HEK293 (cell line): ENCODE measurements at regions not wholly inside any gene's neighbourhood (a gene's known extent, or its start where the extent isn't known, plus 50 kb on each side); places are given as distances from the start of the nearest gene placed in this dataset.
A peak's percentile ranks its signal among the peaks of the same experiment; 100 is the strongest.

Experiments used
- CTCF ChIA-PET: fragments of 350-600 bp; formaldehyde crosslinking; extraction: SDS; loops from one replicate; lab custom pipeline; 2021; ENCODE audit warnings: antibody characterized with exemption; lab: Yijun Ruan, JAX
- POLR2A ChIA-PET: fragments of 300-600 bp; formaldehyde crosslinking; extraction: SDS; loops from one replicate; lab custom pipeline; 2020; ENCODE audit warnings: antibody characterized with exemption, inconsistent platforms; lab: Yijun Ruan, JAX
- H3K27ac ChIP-seq: fragments of 200-500 bp; sonication (Bioruptor generic); 2 replicates; pipeline ENCODE4 v1.5.1; 2014; ENCODE audit warnings: low read depth, low read length, control low read depth, inconsistent platforms; ENCODE audit errors: extremely low read depth
- H3K36me3 ChIP-seq, 2 experiments: fragments of 200-500 bp in 1 of 2; sonication (Bioruptor generic) in 1 of 2; 1 replicate in 1 of 2; 2 replicates in 1 of 2; pipeline ENCODE4 v1.5.1; 2014 to 2017; ENCODE audit warnings: inconsistent platforms in 2 of 2, low read length in 2 of 2; ENCODE audit not compliant: control insufficient read depth in 2 of 2, insufficient read depth in 1 of 2
- H3K4me1 ChIP-seq: fragments of 200-500 bp; sonication (Bioruptor generic); 2 replicates; pipeline ENCODE4 v1.5.1; 2014; ENCODE audit warnings: mild to moderate bottlenecking, low read length, inconsistent platforms; ENCODE audit not compliant: control insufficient read depth, insufficient read depth
- H3K4me3 ChIP-seq: 2 replicates; pipeline ENCODE4 v1.5.1; 2011; ENCODE audit warnings: low read depth, mild to moderate bottlenecking, control low read depth, low read length, moderate library complexity
- H3K9me3 ChIP-seq: fragments of 200-500 bp; sonication (Bioruptor generic); 2 replicates; pipeline ENCODE4 v1.5.1; 2014; ENCODE audit warnings: low read depth, low read length, inconsistent platforms; ENCODE audit not compliant: control insufficient read depth, insufficient read depth
- RBAK ChIP-seq: fragments of 450-650 bp; formaldehyde crosslinking; IDR thresholded peaks from 2 replicates; pipeline ENCODE4 v1.5.1; 2016; ENCODE audit warnings: missing biosample characterization, missing genetic modification characterization
- ZFHX2 ChIP-seq: fragments of 450-650 bp; formaldehyde crosslinking; conservative IDR thresholded peaks from 2 replicates; pipeline ENCODE4 v1.5.1; 2016; ENCODE audit warnings: missing biosample characterization, missing genetic modification characterization
- ZFP37 ChIP-seq: fragments of 450-650 bp; formaldehyde crosslinking; IDR thresholded peaks from 2 replicates; pipeline ENCODE4 v1.5.1; 2016; ENCODE audit warnings: missing biosample characterization, missing genetic modification characterization
- ZNF18 ChIP-seq: fragments of 450-650 bp; formaldehyde crosslinking; IDR thresholded peaks from 2 replicates; pipeline ENCODE4 v1.5.1; 2016; ENCODE audit warnings: missing biosample characterization, missing genetic modification characterization
- ZNF184 ChIP-seq: fragments of 450-650 bp; IDR thresholded peaks from 2 replicates; pipeline ENCODE4 v1.5.1; 2018; ENCODE audit warnings: missing biosample characterization, mild to moderate bottlenecking, missing genetic modification characterization
- ZNF560 ChIP-seq: fragments of 450-650 bp; formaldehyde crosslinking; IDR thresholded peaks from 2 replicates; pipeline ENCODE4 v1.5.1; 2017; ENCODE audit warnings: missing biosample characterization, missing genetic modification characterization, borderline replicate concordance
- ZNF660 ChIP-seq: fragments of 450-650 bp; IDR thresholded peaks from 2 replicates; pipeline ENCODE4 v1.5.1; 2018; ENCODE audit warnings: missing biosample characterization, mild to moderate bottlenecking, missing genetic modification characterization
- ZNF768 ChIP-seq: fragments of 450-650 bp; formaldehyde crosslinking; IDR thresholded peaks from 2 replicates; pipeline ENCODE4 v1.5.1; 2018; ENCODE audit warnings: missing biosample characterization, mild to moderate bottlenecking, missing genetic modification characterization
- TF ChIP-seq, protein P1 (sequence below): fragments of 450-650 bp; formaldehyde crosslinking; IDR thresholded peaks from 2 replicates; pipeline ENCODE4 v1.5.1; 2017; ENCODE audit warnings: missing biosample characterization, missing genetic modification characterization
- TF ChIP-seq, protein P2 (sequence below): fragments of 450-650 bp; formaldehyde crosslinking; IDR thresholded peaks from 2 replicates; pipeline ENCODE4 v1.5.1; 2017; ENCODE audit warnings: missing biosample characterization, missing genetic modification characterization
- TF ChIP-seq, protein P3 (sequence below): fragments of 450-650 bp; formaldehyde crosslinking; IDR thresholded peaks from 2 replicates; pipeline ENCODE4 v1.5.1; 2016; ENCODE audit warnings: missing biosample characterization, missing genetic modification characterization, low read depth

- Histone ChIP-seq H3K9me3 (no peaks in the 10 kb centered on the region), H3K36me3 (no peaks in the 10 kb centered on the region), H3K4me3 (no peak overlapping the region), H3K27ac (no peak overlapping the region), H3K4me1 (no peaks in the 10 kb centered on the region)
- no peak for TF ChIP-seq ZNF560 (tag by site-specific recombination)
- ChIA-PET POLR2A (no interaction called here), CTCF (interaction anchor here (0.7 to 1.6 kb wide), 2 partner anchors 146 to 208 kb away, joined by 3 to 4 read pairs; no protein-coding TSS in a partner anchor)
Measured at GRCh38 chr3:182503401-182503800, 289.9 kb upstream of the ATP11B start.

GRCh38 chr3:182508919-182509711 is 284.2 kb upstream of the ATP11B start:
- no peak overlapping the region for H3K27ac ChIP-seq
- no peaks in the 10 kb centered on the region for H3K36me3 ChIP-seq
- ChIA-PET CTCF (no interaction called here), POLR2A (no interaction called here)
- TF ChIP-seq ZFP37 (tag by site-specific recombination) (no peak), ZFHX2 (tag by site-specific recombination) (peak; percentile 56), ZNF18 (peak; percentile 25; the same call in 1 of the 2 replicates)
- TF ChIP-seq, protein P1, sequence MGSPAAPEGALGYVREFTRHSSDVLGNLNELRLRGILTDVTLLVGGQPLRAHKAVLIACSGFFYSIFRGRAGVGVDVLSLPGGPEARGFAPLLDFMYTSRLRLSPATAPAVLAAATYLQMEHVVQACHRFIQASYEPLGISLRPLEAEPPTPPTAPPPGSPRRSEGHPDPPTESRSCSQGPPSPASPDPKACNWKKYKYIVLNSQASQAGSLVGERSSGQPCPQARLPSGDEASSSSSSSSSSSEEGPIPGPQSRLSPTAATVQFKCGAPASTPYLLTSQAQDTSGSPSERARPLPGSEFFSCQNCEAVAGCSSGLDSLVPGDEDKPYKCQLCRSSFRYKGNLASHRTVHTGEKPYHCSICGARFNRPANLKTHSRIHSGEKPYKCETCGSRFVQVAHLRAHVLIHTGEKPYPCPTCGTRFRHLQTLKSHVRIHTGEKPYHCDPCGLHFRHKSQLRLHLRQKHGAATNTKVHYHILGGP (tag by site-specific recombination) = no peak
- no peaks in the 10 kb centered on the region for H3K9me3 ChIP-seq
- no peaks in the 10 kb centered on the region for H3K4me1 ChIP-seq
- H3K4me3 ChIP-seq = no peak overlapping the region

- TF ChIP-seq ZNF768 (tag by site-specific recombination) = no peak
- TF ChIP-seq RBAK (tag by site-specific recombination) = no peak
- no peak for TF ChIP-seq ZNF184 (tag by site-specific recombination)
- no peak for TF ChIP-seq ZNF660 (tag by site-specific recombination)
- TF ChIP-seq, protein P2, sequence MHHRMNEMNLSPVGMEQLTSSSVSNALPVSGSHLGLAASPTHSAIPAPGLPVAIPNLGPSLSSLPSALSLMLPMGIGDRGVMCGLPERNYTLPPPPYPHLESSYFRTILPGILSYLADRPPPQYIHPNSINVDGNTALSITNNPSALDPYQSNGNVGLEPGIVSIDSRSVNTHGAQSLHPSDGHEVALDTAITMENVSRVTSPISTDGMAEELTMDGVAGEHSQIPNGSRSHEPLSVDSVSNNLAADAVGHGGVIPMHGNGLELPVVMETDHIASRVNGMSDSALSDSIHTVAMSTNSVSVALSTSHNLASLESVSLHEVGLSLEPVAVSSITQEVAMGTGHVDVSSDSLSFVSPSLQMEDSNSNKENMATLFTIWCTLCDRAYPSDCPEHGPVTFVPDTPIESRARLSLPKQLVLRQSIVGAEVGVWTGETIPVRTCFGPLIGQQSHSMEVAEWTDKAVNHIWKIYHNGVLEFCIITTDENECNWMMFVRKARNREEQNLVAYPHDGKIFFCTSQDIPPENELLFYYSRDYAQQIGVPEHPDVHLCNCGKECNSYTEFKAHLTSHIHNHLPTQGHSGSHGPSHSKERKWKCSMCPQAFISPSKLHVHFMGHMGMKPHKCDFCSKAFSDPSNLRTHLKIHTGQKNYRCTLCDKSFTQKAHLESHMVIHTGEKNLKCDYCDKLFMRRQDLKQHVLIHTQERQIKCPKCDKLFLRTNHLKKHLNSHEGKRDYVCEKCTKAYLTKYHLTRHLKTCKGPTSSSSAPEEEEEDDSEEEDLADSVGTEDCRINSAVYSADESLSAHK (tag by site-specific recombination) = no peak
- peak; percentile 20 for TF ChIP-seq ZFHX2 (tag by site-specific recombination)
- TF ChIP-seq, protein P3, sequence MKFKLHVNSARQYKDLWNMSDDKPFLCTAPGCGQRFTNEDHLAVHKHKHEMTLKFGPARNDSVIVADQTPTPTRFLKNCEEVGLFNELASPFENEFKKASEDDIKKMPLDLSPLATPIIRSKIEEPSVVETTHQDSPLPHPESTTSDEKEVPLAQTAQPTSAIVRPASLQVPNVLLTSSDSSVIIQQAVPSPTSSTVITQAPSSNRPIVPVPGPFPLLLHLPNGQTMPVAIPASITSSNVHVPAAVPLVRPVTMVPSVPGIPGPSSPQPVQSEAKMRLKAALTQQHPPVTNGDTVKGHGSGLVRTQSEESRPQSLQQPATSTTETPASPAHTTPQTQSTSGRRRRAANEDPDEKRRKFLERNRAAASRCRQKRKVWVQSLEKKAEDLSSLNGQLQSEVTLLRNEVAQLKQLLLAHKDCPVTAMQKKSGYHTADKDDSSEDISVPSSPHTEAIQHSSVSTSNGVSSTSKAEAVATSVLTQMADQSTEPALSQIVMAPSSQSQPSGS (tag by site-specific recombination) = no peak
- CTCF ChIA-PET = interaction anchor here (0.6 kb wide), 1 partner anchor 305 kb away, joined by 3 read pairs; no protein-coding TSS in a partner anchor
- H3K27ac ChIP-seq = no peak overlapping the region
Measured at GRCh38 chr3:182509844-182510460, 283.4 kb upstream of the ATP11B start.

More at GRCh38 chr3:182509844-182510460, 283.4 kb upstream of the ATP11B start:
- Histone ChIP-seq H3K36me3 (no peaks in the 10 kb centered on the region), H3K4me1 (no peaks in the 10 kb centered on the region), H3K4me3 (no peak overlapping the region), H3K9me3 (no peaks in the 10 kb centered on the region)
- POLR2A ChIA-PET = no interaction called here
